HG02571 (cell line): ENCODE measurements at regions not wholly inside any gene's neighbourhood (a gene's known extent, or its start where the extent isn't known, plus 50 kb on each side); places are given as distances from the start of the nearest gene placed in this dataset.

ENCODE experiments used
- ATAC-seq: cut with Tn5 transposase; IDR thresholded peaks from one replicate; pipeline ENCODE4 v1.9.1; 2021; ENCODE audit warnings: mild to moderate bottlenecking, moderate library complexity; ENCODE audit not compliant: unreplicated experiment

- no peak for ATAC-seq
These were observed 446.0 kb downstream of the MTRR start for GRCh38 chr5:8314965-8315364.

GRCh38 chr5:8316608-8317280 lies 447.8 kb downstream of the MTRR start:
- no peak for ATAC-seq

GRCh38 chr5:8317335-8317734 lies 448.4 kb downstream of the MTRR start:
- no peak for ATAC-seq

- no peak for ATAC-seq
These were observed 451.3 kb downstream of the MTRR start for GRCh38 chr5:8320244-8320643.

GRCh38 chr5:8321272-8321671 lies 452.3 kb downstream of the MTRR start:
- no peak for ATAC-seq

GRCh38 chr5:8322484-8322883 lies 453.5 kb downstream of the MTRR start:
- ATAC-seq = no peak

- no peak for ATAC-seq
These were observed 458.1 kb downstream of the MTRR start for GRCh38 chr5:8327016-8327415.

GRCh38 chr5:8329773-8330172 lies 460.8 kb downstream of the MTRR start:
- no peak for ATAC-seq

GRCh38 chr5:8332666-8333445 lies 463.9 kb downstream of the MTRR start:
- ATAC-seq = no peak

- ATAC-seq = no peak
These were observed 464.5 kb downstream of the MTRR start for GRCh38 chr5:8333485-8333884.

- ATAC-seq = no peak
These were observed 465.0 kb downstream of the MTRR start for GRCh38 chr5:8333977-8334376.

GRCh38 chr5:8340261-8340660 lies 471.3 kb downstream of the MTRR start:
- ATAC-seq = no peak

- no peak for ATAC-seq
These were observed 471.9 kb downstream of the MTRR start for GRCh38 chr5:8340739-8341344.

GRCh38 chr5:8341406-8341805 lies 472.5 kb downstream of the MTRR start:
- no peak for ATAC-seq

- no peak for ATAC-seq
These were observed 479.0 kb downstream of the MTRR start for GRCh38 chr5:8347984-8348383.

GRCh38 chr5:8349855-8350254 lies 480.9 kb downstream of the MTRR start:
- peak; percentile 86 for ATAC-seq

GRCh38 chr5:8350644-8351339 lies 481.8 kb downstream of the MTRR start:
- no peak for ATAC-seq

GRCh38 chr5:8355981-8356380 lies 487.0 kb downstream of the MTRR start:
- ATAC-seq = no peak

GRCh38 chr5:8360012-8360411 lies 491.1 kb downstream of the MTRR start:
- no peak for ATAC-seq

- ATAC-seq = no peak
These were observed 493.5 kb downstream of the MTRR start for GRCh38 chr5:8362495-8362894.

GRCh38 chr5:8363138-8363537 lies 494.2 kb downstream of the MTRR start:
- no peak for ATAC-seq

GRCh38 chr5:8366266-8366665 lies 497.3 kb downstream of the MTRR start:
- no peak for ATAC-seq
